ENCODE measurements at regions not wholly inside any gene's neighbourhood (a gene's known extent, or its start where the extent isn't known, plus 50 kb on each side); places are given as distances from the start of the nearest gene placed in this dataset.
"Not testable (repeated sequence)": the region's sequence is repeated elsewhere in the genome, so short reads cannot be mapped to it uniquely, and the experiment has no call there.

DNA sequence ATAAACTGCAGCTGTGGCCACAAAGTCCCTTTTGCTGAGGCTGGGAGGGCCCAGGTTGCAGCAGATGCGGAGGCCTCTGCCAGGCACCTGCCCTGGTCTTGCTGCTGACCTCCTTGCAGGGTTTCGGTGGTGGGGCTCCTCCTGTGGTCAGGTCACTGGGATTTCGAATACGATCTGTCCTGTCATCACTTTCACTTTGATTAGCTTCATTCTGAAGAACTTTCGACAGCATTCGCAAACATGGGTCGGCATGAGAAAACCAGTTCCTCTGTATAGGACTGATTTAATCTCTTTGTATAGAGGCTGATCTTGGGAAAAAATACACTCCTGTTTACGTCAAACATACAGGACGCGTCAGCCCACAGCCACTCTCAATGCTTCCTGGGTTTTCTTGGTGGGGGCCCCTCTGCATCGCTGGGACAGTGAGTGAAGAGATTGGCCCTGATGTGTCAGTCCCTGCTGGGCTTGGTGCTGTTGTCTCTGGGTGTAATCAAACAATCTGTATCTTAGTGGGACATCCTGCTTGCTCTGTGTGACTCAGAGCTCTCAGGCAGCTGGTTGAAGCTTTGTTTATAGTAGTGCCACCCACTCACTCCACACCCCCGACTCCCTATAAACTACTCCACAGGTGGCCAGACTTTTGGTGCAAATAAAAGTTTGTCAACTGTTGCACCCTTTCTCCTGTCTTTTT is 209.4 kb upstream of the CXCR4 start:
- DNase-seq (ENCODE audit: low read depth, low spot score) = peak; percentile 16

- DNase-seq (ENCODE audit: low read depth, low spot score) = no peak
Measured at GRCh38 chr2:136325844-136326331, 207.9 kb upstream of the CXCR4 start.

DNA sequence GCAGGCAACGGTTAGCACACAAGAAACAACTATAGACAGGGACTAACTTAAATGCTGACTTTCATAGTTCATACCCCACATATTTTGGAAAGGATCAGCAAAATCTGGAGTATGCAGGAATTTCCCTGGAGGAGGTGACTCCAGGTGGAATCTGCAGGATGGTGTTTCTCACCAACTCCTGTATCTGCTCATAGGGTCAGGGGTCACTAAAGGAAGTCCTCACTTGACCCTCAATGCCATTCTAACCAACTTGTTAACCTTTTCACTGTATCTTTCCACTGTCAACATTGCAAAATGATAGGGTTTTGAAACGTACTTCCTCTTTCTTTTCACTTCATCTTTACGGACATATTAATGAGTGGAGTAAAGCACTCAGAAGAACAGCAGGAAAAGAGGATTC is 207.0 kb upstream of the CXCR4 start:
- DNase-seq (ENCODE audit: low read depth, low spot score) = no peak

DNA sequence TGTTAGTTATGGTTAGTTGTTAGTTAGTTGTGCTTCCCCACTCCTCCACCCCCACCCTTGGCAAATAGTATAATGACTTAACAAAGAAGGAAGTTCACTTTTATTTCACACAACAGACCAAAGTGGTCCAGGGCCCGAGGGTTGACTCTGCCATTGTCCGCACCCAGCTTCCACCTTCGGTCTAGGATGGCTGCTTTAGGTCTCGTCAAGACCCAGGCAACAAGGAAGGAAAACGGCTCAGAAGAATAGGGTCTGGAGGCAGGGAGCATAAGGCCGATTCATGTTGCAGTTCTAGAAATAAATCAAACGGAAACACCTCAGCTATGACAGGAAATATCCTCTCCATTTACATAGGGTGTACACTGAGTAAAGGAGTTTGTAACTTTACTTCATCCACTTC is 206.0 kb upstream of the CXCR4 start:
- DNase-seq (ENCODE audit: low read depth, low spot score) = no peak

- DNase-seq (ENCODE audit: low read depth, low spot score) = no peak
Measured at GRCh38 chr2:136323195-136323594, 205.2 kb upstream of the CXCR4 start.

GRCh38 chr2:136322428-136322827 is 204.5 kb upstream of the CXCR4 start:
- no peak for DNase-seq (ENCODE audit: low read depth, low spot score)

DNA sequence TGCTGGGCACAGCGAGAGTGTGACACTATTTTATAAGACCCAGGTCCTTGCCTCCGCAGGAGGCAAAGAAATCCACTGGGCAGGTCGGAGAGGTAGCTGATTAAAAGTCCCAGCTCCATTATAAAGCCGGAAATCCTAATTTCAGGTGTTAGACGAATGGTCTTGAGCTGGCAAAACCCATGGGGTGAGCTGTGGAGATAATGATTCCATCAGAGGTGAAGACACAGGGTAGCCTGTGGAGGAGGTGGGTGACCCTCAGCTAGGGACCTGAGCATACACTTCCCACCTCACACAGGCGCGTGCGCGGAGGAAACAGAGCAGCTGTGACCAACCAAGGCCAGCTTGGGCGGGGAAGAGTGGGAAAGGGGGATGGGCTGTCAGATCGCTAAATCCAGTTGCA is 201.7 kb upstream of the CXCR4 start:
- no peak for DNase-seq (ENCODE audit: low read depth, low spot score)

DNA sequence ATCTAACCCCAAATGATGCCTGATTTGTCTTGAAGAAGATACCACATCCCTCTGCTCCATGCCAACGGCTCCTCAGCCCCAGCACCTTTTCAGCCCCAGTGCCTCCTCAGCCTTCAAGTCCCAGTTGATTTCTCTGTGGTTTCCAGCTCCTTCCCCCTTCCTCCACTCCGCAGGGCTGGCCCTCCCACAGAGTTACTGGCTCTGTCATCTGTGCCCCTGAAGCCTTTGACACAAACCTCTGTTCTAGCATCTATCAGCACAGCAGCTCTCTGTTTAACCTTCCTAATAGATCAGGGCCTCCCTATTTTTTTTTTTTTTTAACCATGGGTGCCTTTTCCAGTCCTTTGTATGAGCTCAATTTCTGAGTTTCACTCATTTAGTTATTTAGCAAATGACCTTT is 201.3 kb upstream of the CXCR4 start:
- no peak for DNase-seq (ENCODE audit: low read depth, low spot score)

DNA sequence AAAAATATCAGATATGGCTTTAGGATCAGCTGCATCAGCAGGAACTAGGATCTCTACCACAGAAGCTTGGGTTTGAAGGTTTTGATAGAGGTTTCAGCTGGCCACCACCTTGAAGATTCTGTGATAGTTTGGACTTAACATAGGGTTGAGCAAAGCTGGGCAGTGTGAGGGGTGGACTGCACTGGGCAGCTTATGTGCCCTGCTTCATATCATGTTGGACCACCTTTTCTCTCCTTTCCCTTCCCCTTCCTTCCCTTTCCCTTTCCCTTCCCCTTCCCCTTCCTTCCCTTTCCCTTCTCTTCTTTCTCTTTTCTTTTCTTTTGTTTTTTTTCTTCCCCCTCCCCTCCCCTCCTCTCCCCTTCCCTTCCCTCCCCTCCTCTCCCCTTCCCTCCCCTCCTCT is 196.3 kb upstream of the CXCR4 start:
- DNase-seq (ENCODE audit: low read depth, low spot score) = no peak

DNA sequence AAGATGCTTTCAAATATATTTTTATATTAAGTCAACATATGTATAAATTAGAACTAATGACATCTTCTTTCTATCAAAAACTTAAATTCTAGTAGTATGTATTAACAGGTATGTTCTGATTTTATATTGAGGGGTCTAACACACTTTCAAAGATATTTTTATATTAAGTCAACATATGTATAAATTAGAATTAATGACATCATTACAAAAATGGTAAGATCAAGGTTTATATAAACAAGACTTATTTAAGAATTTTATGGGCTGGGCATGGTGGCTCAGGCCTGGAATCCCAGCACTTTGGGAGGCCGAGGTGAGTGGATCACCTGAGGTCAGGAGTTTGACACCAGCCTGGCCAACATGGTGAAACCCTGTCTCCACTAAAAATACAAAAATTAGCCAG is 194.6 kb upstream of the CXCR4 start:
- not testable (repeated sequence) for DNase-seq (ENCODE audit: low read depth, low spot score)

DNA sequence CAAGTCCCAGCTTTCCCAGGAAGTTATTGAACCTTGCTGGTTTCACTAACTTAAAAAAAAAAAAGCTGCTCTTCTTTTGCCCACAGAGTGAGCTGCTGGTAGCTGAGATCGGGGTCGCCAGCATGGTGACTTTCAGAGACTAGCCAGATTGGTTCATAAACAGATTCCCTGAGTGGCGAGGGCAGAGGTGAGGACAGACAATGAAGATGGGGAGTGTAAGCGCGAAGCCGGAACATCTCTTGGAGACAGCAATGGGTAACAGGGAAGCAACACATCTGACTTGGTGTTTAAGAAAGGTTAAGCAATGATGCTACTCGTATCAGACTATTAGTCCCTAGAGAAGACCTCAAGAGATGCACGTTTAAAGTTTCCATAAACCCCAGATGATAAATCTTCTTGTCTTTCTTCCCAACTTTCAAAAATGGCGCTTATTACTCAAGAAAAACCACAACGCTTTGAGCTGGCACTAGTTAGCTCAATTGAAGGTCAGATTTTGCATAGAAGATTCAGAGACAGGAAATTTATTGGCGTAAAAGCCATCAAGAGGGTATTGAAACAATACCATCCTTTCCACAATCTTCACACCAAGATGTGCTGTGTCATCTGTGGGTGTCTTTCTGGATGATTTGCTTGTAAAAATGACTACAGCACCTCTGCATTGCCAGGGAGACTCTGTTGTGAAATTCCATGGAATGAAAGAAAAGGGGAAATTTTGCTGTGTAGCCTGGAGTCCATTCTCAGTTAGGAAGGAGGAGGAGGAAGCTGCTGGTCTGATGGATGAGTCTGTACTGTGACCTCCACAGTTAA is 193.1 kb upstream of the CXCR4 start:
- no peak for DNase-seq (ENCODE audit: low read depth, low spot score)

DNA sequence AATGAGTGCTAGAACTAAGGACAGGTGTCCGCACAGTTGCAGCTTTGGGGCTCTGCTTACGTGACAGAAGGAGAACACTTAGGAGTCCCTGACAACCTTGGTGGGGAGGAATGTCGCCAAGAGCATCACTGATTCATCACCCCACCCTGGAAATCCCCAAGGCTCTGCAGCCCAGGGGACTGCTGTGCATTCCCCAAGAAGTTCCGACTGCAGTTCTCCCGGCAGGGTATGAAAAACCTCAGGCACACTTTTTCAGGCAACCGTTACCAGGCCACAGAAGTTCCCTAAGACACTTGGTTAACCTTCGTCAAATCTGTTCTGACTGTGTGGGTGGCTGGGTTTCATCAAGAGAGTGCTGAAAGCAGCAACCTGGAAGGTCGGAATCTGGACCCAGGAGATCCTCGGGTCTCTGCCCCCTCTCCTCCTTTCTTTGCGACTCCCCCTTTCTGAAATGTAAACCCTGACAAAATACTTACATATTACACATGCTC is 192.1 kb upstream of the CXCR4 start:
- DNase-seq (ENCODE audit: low read depth, low spot score) = peak; percentile 27

- DNase-seq (ENCODE audit: low read depth, low spot score) = peak; percentile 19
Measured at GRCh38 chr2:136308611-136309010, 190.7 kb upstream of the CXCR4 start.

GRCh38 chr2:136306836-136307235 is 188.9 kb upstream of the CXCR4 start:
- DNase-seq (ENCODE audit: low read depth, low spot score) = no peak

DNA sequence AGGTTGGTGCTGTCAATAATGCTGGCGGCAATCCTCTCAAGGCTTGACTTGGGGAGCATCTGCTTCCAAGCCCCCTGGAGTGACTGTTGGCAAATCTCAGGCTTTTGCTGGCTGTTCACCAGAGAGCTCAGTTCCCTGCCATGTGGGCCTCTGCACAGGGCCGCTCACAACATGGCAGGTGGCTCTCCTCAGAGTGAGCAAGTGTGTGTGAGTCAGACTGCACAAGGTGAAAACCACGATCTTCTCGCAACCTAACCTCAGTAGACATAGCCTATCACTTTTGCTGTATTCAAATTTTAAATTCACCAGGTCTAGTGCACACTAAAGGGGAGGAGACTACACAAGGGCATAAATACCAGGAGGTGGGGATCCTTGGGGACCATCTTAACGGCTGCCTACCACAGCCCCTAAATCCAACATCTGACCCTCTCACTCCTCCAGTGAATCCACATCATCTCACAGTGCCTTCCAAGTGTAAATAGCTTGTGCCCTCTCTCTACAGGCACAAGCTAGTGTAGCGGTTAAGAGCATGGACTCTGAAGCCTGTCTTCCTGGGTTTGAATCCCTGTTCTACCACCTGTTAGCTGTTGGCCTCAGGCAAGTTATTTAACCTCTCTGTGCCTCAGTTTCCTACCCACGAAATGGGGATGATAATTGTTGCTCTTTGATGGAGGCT is 187.7 kb upstream of the CXCR4 start:
- peak; percentile 17 for DNase-seq (ENCODE audit: low read depth, low spot score)

GRCh38 chr2:136301006-136301405 is 183.1 kb upstream of the CXCR4 start:
- DNase-seq (ENCODE audit: low read depth, low spot score) = no peak

DNA sequence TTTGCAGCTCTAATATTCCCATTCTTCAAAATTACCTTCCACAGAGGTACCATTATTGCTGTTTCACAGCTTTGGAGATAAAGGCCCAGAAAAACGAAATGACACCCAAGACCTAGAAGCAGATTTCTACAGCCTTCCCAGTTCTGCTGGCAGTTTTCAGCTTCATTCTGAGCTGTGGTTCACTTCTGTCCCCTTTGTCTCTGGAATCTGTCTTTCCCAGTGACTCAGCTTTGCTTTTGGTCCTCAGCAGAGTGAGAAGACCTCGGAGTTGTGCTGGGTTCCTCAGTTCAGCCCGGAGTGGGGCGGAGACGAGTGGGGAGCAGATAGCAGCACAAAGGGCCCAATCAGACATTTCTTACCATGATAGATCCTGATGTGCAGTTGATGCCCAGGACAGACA is 180.7 kb upstream of the CXCR4 start:
- DNase-seq (ENCODE audit: low read depth, low spot score) = no peak

- DNase-seq (ENCODE audit: low read depth, low spot score) = no peak
Measured at GRCh38 chr2:136297994-136298393, 180.0 kb upstream of the CXCR4 start.

- DNase-seq (ENCODE audit: low read depth, low spot score) = no peak
Measured at GRCh38 chr2:136297312-136297711, 179.4 kb upstream of the CXCR4 start.

- no peak for DNase-seq (ENCODE audit: low read depth, low spot score)
Measured at GRCh38 chr2:136295168-136295567, 177.2 kb upstream of the CXCR4 start.

DNA sequence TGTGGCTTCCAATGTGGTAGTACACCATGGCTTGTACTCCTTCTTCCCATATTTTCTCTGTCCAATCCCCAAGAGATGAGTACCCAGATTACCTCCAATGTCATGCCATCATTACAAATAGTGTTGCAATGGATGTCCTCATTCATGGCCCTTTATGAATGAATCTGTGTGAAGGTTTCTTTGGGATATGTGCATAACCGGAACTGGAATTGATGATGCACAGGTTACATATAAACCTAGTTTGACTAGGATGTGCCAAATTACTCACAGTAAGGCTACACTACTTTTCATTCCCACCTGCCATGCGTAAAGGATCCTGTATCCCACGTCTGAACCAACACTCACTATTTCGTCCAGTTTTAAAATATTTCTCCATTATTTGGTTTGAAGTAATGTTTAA is 173.9 kb upstream of the CXCR4 start:
- DNase-seq (ENCODE audit: low read depth, low spot score) = no peak

DNA sequence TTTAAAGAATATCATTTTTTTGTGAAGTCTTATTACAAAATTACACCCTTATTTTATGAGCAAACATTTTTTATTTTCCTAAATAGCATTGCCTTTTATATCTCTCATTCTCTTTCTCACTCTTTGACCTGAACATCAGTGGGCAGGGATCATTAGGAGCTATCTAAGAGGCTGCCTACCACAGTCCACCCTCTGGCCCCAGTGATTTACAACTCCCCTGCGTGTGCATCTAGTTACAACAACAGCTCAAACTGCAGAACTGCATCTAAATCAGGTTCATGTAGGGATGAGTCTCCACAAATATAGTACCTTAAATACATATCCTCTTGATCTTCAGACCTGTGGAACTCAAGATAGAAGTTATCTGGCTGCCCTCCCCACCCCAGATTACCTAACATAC is 172.4 kb upstream of the CXCR4 start:
- DNase-seq (ENCODE audit: low read depth, low spot score) = no peak

Measured in astrocyte of the hippocampus (primary cell).